ENCODE measurements at regions not wholly inside any gene's neighbourhood (a gene's known extent, or its start where the extent isn't known, plus 50 kb on each side); places are given as distances from the start of the nearest gene placed in this dataset.

DNA sequence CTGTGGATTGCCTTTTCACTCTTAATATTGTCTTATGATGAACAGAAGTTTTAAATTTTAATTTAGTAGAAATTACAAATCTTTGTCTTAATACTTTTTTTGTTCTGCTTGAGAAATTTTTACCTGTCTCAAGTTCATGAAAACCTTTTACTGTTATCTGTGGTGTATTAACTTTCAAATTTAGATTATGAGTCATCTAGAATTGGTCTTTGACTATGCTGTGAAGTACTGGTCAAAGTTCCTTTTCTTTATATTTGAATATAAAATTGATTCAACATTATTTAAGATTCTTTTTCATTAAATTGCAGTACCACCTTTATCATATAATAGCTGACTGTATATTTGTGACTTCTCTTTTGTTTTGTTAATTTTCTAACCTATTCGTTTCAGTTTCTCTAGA is 1385.5 kb upstream of the ZEB2 start:
- TF ChIP-seq, protein P1, sequence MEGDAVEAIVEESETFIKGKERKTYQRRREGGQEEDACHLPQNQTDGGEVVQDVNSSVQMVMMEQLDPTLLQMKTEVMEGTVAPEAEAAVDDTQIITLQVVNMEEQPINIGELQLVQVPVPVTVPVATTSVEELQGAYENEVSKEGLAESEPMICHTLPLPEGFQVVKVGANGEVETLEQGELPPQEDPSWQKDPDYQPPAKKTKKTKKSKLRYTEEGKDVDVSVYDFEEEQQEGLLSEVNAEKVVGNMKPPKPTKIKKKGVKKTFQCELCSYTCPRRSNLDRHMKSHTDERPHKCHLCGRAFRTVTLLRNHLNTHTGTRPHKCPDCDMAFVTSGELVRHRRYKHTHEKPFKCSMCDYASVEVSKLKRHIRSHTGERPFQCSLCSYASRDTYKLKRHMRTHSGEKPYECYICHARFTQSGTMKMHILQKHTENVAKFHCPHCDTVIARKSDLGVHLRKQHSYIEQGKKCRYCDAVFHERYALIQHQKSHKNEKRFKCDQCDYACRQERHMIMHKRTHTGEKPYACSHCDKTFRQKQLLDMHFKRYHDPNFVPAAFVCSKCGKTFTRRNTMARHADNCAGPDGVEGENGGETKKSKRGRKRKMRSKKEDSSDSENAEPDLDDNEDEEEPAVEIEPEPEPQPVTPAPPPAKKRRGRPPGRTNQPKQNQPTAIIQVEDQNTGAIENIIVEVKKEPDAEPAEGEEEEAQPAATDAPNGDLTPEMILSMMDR (IDR thresholded peaks at IDR 0.05) = no peak
- no peak for TF ChIP-seq TCF7L2 (IDR thresholded peaks at IDR 0.05; ENCODE audit: low read depth, low read length)
